Erythroblast (primary cell): ENCODE measurements at regions not wholly inside any gene's neighbourhood (a gene's known extent, or its start where the extent isn't known, plus 50 kb on each side); places are given as distances from the start of the nearest gene placed in this dataset.

ENCODE experiments used
- GATA1 ChIP-seq: IDR thresholded peaks from 2 replicates; pipeline ENCODE4 v1.6.1; 2011; ENCODE audit warnings: low read depth, mild to moderate bottlenecking, control low read depth, low read length, moderate library complexity
- POLR2A ChIP-seq: IDR thresholded peaks from 2 replicates; pipeline ENCODE4 v1.6.1; 2011; ENCODE audit warnings: mild to moderate bottlenecking, low read length

- TF ChIP-seq POLR2A (no peak), GATA1 (no peak)
Observed at GRCh38 chr21:38921511-38922251, 116.0 kb downstream of the ETS2 start.
